ENCODE measurements at regions not wholly inside any gene's neighbourhood (a gene's known extent, or its start where the extent isn't known, plus 50 kb on each side); places are given as distances from the start of the nearest gene placed in this dataset.

DNA sequence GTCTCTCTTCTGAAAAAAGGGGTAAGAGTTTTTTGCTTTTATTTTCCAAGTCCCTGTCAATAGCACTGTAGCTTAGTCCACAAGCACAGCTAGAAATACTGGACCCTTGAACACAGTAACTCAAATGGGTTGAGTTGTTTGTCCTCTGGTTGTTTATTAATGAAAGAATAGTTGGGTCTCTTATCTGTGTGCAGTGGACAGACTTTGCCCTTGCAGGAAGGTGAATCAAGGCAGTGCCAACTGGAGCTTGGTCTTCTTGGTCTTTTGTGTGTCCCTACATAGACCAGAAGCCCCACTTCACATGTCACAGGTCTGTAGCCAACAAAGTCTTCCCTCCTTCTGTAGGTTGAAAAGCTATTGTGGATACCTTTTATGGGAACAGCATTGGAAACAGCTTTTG, 322.0 kb downstream of the AACS start:
- H3K27me3 ChIP-seq (ENCODE audit: control insufficient read depth, insufficient read depth, low read length), result no peaks in the 10 kb centered on the region
- ChIA-PET POLR2A (no interaction called here), CTCF (no interaction called here)
- DNase-seq (ENCODE audit: low read depth, low spot score), result no peak
- H3K4me3 ChIP-seq (ENCODE audit: low read depth, low read length), result no peak overlapping the region
- no peak overlapping the region for H3K27ac ChIP-seq (ENCODE audit: low read depth, low read length)
- H3K9me3 ChIP-seq (ENCODE audit: control insufficient read depth, insufficient read depth, low read length), result peaks cover 16% of the 10 kb centered on the region; the same call in 1 of the 2 replicates
- TF ChIP-seq, protein P1, sequence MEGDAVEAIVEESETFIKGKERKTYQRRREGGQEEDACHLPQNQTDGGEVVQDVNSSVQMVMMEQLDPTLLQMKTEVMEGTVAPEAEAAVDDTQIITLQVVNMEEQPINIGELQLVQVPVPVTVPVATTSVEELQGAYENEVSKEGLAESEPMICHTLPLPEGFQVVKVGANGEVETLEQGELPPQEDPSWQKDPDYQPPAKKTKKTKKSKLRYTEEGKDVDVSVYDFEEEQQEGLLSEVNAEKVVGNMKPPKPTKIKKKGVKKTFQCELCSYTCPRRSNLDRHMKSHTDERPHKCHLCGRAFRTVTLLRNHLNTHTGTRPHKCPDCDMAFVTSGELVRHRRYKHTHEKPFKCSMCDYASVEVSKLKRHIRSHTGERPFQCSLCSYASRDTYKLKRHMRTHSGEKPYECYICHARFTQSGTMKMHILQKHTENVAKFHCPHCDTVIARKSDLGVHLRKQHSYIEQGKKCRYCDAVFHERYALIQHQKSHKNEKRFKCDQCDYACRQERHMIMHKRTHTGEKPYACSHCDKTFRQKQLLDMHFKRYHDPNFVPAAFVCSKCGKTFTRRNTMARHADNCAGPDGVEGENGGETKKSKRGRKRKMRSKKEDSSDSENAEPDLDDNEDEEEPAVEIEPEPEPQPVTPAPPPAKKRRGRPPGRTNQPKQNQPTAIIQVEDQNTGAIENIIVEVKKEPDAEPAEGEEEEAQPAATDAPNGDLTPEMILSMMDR (IDR thresholded peaks at IDR 0.05; ENCODE audit: low read depth, low read length), result no peak

DNA sequence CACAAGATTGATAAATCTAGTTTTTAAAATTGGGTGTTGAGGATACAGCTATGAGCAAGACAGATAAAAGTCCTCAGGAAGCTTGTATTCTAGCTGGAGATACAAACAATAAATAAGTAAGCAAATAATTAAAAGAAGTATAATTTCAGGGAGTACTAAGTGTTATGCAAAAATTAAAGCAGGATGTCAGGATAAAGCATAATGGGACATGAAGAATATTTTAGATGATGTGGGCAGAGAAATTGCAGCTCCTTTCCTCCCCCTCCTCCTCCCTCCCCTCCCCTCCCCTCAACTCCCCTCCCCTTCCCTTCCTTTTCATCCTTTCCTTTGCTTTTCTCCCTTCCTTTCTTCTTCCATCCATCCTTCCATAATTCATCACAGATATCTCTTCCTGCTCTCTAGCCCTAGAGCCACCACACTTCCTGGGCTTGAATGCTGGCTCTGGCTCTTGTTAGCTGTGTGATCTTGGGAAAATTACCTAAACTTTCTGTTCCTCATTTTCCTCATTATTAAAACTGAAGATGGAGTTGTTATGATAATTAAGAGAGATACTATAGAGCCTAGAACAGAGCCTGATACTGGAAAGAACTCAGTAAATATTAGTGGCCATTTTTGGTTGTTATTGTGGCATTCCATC, 323.9 kb downstream of the AACS start:
- TF ChIP-seq, protein P1 (IDR thresholded peaks at IDR 0.05; ENCODE audit: low read depth, low read length), result no peak
- ChIA-PET POLR2A (no interaction called here), CTCF (no interaction called here)
- Histone ChIP-seq H3K9me3 (ENCODE audit: control insufficient read depth, insufficient read depth, low read length) (peaks cover 25% of the 10 kb centered on the region), H3K4me3 (ENCODE audit: low read depth, low read length) (no peak overlapping the region), H3K27ac (ENCODE audit: low read depth, low read length) (no peak overlapping the region), H3K27me3 (ENCODE audit: control insufficient read depth, insufficient read depth, low read length) (no peaks in the 10 kb centered on the region)
- no peak for DNase-seq (ENCODE audit: low read depth, low spot score)

GRCh38 chr12:125393569-125393968, 328.3 kb downstream of the AACS start:
- H3K27me3 ChIP-seq (ENCODE audit: control insufficient read depth, insufficient read depth, low read length), result no peaks in the 10 kb centered on the region
- ChIA-PET CTCF (no interaction called here), POLR2A (no interaction called here)
- DNase-seq (ENCODE audit: low read depth, low spot score), result no peak
- peaks cover 21% of the 10 kb centered on the region for H3K9me3 ChIP-seq (ENCODE audit: control insufficient read depth, insufficient read depth, low read length)
- H3K4me3 ChIP-seq (ENCODE audit: low read depth, low read length), result no peak overlapping the region
- no peak overlapping the region for H3K27ac ChIP-seq (ENCODE audit: low read depth, low read length)
- TF ChIP-seq, protein P1 (IDR thresholded peaks at IDR 0.05; ENCODE audit: low read depth, low read length), result no peak

DNA sequence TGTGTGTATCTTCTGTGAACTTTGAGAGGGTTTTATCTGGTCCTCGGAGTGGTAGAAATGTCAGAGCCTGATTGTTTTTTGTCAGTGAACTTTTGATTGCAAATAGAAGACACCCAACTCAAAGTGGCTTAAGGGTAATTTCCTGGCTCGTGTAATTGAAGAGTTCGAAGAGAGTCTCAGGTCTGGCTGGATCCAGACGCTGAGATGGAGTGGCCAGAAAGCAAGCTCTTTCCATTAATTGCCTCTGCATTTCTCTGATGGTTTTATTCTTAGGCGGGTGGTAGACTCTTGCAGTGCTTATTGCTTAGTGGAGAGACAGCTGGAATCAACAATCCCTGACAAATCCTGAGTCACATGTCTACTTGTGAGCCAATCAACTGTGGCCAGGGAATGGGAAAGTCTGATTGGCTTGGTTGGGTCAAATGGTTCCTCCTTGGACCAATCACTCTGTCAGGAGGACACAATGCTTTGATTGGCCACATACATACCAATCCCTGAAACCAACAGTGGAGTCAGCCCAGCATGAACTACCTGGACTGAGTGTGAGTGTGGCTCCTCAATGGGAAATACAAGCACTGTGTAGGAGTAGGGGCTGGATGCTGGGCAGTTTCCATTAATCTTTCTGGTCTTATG, 330.5 kb downstream of the AACS start:
- H3K27me3 ChIP-seq (ENCODE audit: control insufficient read depth, insufficient read depth, low read length), result no peaks in the 10 kb centered on the region
- peaks cover 24% of the 10 kb centered on the region for H3K9me3 ChIP-seq (ENCODE audit: control insufficient read depth, insufficient read depth, low read length)
- H3K4me3 ChIP-seq (ENCODE audit: low read depth, low read length), result no peak overlapping the region
- DNase-seq (ENCODE audit: low read depth, low spot score), result no peak
- CTCF ChIA-PET, result no interaction called here
- TF ChIP-seq, protein P1 (IDR thresholded peaks at IDR 0.05; ENCODE audit: low read depth, low read length), result no peak
- POLR2A ChIA-PET, result no interaction called here
- H3K27ac ChIP-seq (ENCODE audit: low read depth, low read length), result no peak overlapping the region

DNA sequence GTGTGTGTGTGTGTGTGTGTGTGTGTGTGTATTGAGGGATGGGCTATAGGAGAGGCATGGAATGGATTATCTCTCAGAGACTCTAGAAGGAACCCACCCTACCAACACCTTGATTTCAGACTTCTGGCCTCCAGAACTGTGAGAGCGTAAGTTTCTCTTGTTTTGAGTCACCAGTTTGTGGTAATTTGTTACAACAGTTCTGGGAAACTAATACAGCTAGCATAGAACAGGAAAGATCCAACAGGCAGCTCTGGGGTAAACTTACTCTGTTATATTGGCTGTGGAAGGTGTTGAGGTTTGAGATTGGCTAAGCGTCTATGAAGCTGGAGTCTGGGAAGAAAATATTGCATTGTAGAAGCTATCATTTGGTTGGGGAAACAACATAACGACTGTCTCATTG, 334.3 kb downstream of the AACS start:
- CTCF ChIA-PET, result interaction anchor here (1.2 kb wide), 1 partner anchor 217 kb away, joined by 3 read pairs; no protein-coding TSS in a partner anchor

More for the DNA sequence above, 334.3 kb downstream of the AACS start:
- Histone ChIP-seq H3K27me3 (ENCODE audit: control insufficient read depth, insufficient read depth, low read length) (no peaks in the 10 kb centered on the region), H3K4me3 (ENCODE audit: low read depth, low read length) (no peak overlapping the region), H3K27ac (ENCODE audit: low read depth, low read length) (no peak overlapping the region), H3K9me3 (ENCODE audit: control insufficient read depth, insufficient read depth, low read length) (peaks cover 8% of the 10 kb centered on the region; the same call in 1 of the 2 replicates)
- POLR2A ChIA-PET, result no interaction called here
- TF ChIP-seq, protein P1 (IDR thresholded peaks at IDR 0.05; ENCODE audit: low read depth, low read length), result no peak
- DNase-seq (ENCODE audit: low read depth, low spot score), result no peak
